ENCODE measurements at regions not wholly inside any gene's neighbourhood (a gene's known extent, or its start where the extent isn't known, plus 50 kb on each side); places are given as distances from the start of the nearest gene placed in this dataset.

GRCh38 chr4:138540056-138540800 lies 298.1 kb upstream of the SLC7A11 start:
- Mint-ChIP-seq H3K4me3 (ENCODE audit: low read depth) (no peak overlapping the region), H3K27ac (no peak overlapping the region), H3K4me1 (ENCODE audit: low read depth) (no peaks in the 10 kb centered on the region), H3K9me3 (ENCODE audit: low read depth) (peaks cover 9% of the 10 kb centered on the region), H3K36me3 (ENCODE audit: insufficient read depth) (no peaks in the 10 kb centered on the region), H3K27me3 (no peaks in the 10 kb centered on the region)
- DNase-seq (ENCODE audit: low spot score, unreplicated experiment): no peak
- no peak for TF ChIP-seq CTCF (IDR thresholded peaks at IDR 0.05; ENCODE audit: unreplicated experiment)

GRCh38 chr4:138538743-138539142 lies 296.6 kb upstream of the SLC7A11 start:
- TF ChIP-seq CTCF (IDR thresholded peaks at IDR 0.05; ENCODE audit: unreplicated experiment): no peak
- DNase-seq (ENCODE audit: low spot score, unreplicated experiment): no peak
- peaks cover 15% of the 10 kb centered on the region for H3K9me3 Mint-ChIP-seq (ENCODE audit: low read depth)
- H3K27ac Mint-ChIP-seq: no peak overlapping the region
- no peaks in the 10 kb centered on the region for H3K4me1 Mint-ChIP-seq (ENCODE audit: low read depth)
- H3K4me3 Mint-ChIP-seq (ENCODE audit: low read depth): no peak overlapping the region
- H3K36me3 Mint-ChIP-seq (ENCODE audit: insufficient read depth): no peaks in the 10 kb centered on the region
- H3K27me3 Mint-ChIP-seq: no peaks in the 10 kb centered on the region

GRCh38 chr4:138537731-138538490 lies 295.8 kb upstream of the SLC7A11 start:
- H3K9me3 Mint-ChIP-seq (ENCODE audit: low read depth): peaks cover 23% of the 10 kb centered on the region
- no peaks in the 10 kb centered on the region for H3K4me1 Mint-ChIP-seq (ENCODE audit: low read depth)
- no peak for DNase-seq (ENCODE audit: low spot score, unreplicated experiment)
- no peak for TF ChIP-seq CTCF (IDR thresholded peaks at IDR 0.05; ENCODE audit: unreplicated experiment)
- no peak overlapping the region for H3K27ac Mint-ChIP-seq
- H3K36me3 Mint-ChIP-seq (ENCODE audit: insufficient read depth): no peaks in the 10 kb centered on the region
- H3K27me3 Mint-ChIP-seq: no peaks in the 10 kb centered on the region
- H3K4me3 Mint-ChIP-seq (ENCODE audit: low read depth): no peak overlapping the region

- no peaks in the 10 kb centered on the region for H3K27me3 Mint-ChIP-seq
These were observed 293.2 kb upstream of the SLC7A11 start for GRCh38 chr4:138535316-138535715.

More at GRCh38 chr4:138535316-138535715, 293.2 kb upstream of the SLC7A11 start:
- peaks cover 43% of the 10 kb centered on the region for H3K9me3 Mint-ChIP-seq (ENCODE audit: low read depth)
- no peaks in the 10 kb centered on the region for H3K36me3 Mint-ChIP-seq (ENCODE audit: insufficient read depth)
- TF ChIP-seq CTCF (IDR thresholded peaks at IDR 0.05; ENCODE audit: unreplicated experiment): no peak
- DNase-seq (ENCODE audit: low spot score, unreplicated experiment): no peak
- no peak overlapping the region for H3K27ac Mint-ChIP-seq
- H3K4me3 Mint-ChIP-seq (ENCODE audit: low read depth): no peak overlapping the region
- no peaks in the 10 kb centered on the region for H3K4me1 Mint-ChIP-seq (ENCODE audit: low read depth)

All from progenitor cell of endocrine pancreas (in vitro differentiated cells).